ENCODE measurements at regions not wholly inside any gene's neighbourhood (a gene's known extent, or its start where the extent isn't known, plus 50 kb on each side); places are given as distances from the start of the nearest gene placed in this dataset.

GRCh38 chr9:91161465-91162300 is 200.0 kb downstream of the AUH start:
- DNase-seq: no peak

GRCh38 chr9:91162311-91162710 is 199.4 kb downstream of the AUH start:
- no peak for DNase-seq

GRCh38 chr9:91162784-91163443 is 198.8 kb downstream of the AUH start:
- no peak for DNase-seq

DNA sequence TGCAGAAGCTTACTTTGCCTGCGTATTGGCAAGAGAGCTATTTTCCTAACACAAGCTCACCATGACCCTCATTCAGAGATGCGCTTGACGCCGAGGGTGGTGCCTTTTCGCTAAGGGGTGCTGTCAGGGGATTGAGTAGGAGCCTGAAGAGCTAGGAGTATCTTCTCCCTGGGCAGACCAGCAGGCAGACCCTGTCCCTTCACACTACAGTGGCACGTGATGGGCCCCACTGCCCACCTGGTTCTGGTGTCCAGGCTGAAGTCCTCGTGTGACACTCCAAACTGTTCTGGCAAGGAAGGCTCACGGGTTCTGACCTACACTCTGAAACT is 198.3 kb downstream of the AUH start:
- DNase-seq: no peak

- no peak for DNase-seq
Measured at GRCh38 chr9:91163773-91164471, 197.8 kb downstream of the AUH start.

Measured in 8988T (cell line).